ENCODE measurements at regions not wholly inside any gene's neighbourhood (a gene's known extent, or its start where the extent isn't known, plus 50 kb on each side); places are given as distances from the start of the nearest gene placed in this dataset.
"Not testable (repeated sequence)": the region's sequence is repeated elsewhere in the genome, so short reads cannot be mapped to it uniquely, and the experiment has no call there.

DNA sequence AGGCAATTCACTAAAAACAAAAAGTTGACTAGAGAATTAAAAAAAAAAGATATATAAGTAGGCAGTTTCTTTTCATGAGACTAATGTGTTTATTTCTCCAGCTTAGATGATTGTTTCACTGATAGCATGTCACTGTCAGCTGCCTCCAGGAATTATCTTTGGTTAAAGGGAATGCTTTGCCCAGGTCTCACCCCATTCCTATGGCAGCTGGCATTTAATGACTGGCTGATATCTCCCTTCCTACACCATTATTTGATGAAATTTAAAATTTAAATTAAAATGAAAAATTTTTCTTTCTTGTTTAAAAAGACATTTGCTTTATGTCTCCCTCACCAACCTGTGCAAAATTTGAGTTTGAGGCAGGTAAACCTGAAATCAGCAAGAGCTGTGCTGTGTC, 214.5 kb upstream of the PRSS1 start:
- DNase-seq (ENCODE audit: low read depth in 2 of 2) = no peak

DNA sequence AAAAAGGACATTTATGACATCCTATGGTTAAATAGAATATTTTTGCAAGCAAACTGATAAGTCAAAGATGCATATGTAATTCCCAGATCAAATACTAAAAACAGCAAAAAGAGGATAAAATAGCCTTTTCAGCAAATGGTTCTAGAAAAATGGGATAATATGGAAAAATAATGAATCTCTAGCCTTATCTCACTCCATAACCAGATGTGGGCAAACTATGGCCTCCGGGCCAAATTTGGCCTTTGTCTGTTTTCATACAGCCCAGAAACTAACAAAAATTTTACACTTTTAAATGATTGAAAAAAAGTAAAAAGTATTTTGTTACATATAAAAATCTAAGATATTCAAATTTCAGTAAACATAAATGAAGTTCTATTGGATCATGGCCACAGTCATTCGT, 215.4 kb upstream of the PRSS1 start:
- DNase-seq (ENCODE audit: low read depth in 2 of 2) = no peak

DNA sequence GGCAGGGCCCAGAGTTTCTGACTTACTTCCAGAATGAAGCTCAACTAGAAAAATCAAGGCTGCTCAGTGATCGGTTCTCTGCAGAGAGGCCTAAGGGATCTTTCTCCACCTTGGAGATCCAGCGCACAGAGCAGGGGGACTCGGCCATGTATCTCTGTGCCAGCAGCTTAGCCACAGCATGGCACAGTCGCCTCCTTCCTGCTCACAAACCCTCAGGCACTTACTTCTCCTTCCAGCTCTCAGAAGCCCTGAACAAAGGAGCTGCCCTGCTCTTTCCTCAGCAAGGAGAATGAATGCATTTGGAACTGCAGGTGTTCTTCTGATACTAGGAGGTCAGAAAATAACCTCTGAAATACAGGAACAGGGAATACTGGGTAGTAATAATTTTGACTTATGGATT, 219.7 kb upstream of the PRSS1 start:
- DNase-seq (ENCODE audit: low read depth in 2 of 2) = no peak

DNA sequence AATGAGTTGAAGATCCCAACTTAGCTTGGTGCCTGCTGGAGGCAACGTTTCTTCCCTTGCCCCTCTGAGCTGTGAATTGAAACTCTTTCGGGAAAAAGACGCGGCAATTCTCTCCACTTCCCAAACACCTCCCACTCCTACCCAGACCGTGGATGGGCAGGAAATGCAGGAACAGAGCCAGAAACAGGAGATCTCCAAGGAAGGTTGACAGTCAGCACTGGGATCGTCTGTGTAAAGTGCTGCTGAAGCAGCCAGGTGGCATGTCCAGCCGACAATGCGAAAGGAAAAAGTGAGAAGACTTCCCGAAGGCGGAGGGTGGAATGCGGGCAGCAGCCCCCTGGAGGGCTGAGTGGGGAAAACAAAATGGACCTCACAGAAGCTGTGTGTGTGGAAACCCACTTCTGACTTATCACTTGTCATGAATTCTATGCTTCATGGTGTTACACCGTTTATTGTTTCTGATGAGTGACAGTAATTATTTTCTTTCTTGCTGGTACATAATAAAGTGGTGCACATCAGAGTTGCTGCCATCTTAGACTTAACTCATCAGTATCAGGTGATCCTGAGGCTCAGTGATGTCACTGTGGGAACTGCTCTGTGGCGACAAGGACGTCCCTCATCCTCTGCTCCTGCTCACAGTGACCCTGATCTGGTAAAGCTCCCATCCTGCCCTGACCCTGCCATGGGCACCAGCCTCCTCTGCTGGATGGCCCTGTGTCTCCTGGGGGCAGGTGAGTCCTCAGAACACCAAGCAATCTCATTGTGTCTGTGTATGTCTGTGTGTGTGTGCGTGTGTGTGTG, 220.5 kb upstream of the PRSS1 start:
- no peak for DNase-seq (ENCODE audit: low read depth in 2 of 2)

DNA sequence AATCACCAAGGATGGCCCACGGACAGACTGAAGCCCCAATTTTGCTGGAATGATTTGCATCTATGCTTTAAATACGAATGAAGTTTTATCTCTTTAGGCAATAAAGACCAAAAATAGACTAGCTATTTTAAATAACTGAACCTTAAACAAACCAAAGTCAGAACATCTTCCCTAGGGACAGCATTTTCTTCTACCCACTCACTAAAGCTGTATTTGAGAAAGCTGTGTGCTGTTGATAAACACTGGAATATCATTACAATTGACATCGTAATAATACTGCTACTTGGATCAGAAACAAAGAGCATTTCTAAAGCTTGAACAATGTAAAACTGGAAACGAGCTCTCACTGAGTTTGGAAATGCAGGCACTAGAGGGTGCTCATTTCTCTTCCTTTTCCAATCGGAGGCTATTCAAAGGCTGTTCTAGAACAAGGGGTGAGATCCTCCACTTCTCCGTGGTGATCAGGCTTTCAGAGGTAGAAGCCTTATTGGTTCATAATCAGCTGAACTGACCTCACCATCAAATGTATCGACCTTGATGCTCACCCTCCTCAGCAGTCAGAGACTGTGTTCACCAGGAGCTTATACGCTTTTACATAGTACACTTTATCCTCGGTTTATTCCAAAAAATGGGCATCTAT, 225.3 kb upstream of the PRSS1 start:
- DNase-seq (ENCODE audit: low read depth in 2 of 2) = no peak

DNA sequence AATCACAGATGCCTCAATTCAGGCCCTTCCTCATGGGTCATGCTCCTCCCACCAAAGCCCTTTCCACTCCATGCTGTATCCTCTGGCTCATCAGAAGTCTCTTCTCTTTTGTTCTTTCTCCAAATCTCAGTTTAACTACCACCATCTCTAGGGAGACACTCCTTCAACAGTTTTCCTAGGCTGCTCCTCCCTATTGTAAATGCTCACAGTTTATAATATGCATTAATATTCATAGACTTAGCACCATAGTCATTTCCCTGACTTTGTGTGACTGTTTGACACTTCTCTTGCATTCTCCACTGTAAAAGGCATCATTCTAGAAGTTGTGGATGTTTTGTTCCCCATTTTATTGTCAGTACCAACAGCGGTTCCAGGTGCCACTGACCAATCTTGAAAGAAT, 226.5 kb upstream of the PRSS1 start:
- no peak for DNase-seq (ENCODE audit: low read depth in 2 of 2)

DNA sequence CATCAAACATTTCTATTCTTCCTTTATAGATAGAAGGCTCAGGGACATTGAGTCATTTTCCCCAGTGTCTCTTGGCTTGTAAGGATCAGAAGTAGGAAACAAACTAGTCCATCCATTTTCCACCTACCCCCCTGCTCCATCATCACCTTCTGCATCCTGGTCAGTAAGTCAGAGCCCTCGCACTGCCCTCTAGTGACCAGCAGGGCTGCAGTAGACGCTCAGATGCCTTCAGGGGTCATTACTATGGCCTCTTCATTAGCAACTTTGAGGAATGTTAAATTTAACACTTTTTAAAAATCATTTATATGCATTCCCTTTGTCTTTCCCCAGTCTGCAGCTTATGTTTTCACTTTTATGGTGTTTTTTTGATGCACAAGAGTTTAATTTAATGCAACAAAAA, 228.4 kb upstream of the PRSS1 start:
- DNase-seq (ENCODE audit: low read depth in 2 of 2) = not testable (repeated sequence)

DNA sequence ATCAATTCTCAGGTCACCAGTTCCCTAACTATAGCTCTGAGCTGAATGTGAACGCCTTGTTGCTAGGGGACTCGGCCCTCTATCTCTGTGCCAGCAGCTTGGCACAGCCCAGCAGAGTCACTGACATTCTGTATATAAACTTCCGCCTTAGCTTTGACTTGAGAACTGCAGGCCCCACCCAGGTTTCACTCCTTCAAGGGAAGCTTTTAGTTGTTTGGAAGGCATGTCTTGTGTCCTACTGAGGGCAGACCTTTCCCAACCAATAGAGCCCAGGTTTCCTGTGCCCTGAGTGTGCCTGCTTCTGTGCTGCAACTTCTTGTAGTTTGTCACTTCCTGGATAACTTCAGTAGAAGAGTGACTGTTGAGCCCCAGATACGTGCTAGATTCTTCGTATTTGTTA, 228.8 kb upstream of the PRSS1 start:
- DNase-seq (ENCODE audit: low read depth in 2 of 2) = not testable (repeated sequence)

DNA sequence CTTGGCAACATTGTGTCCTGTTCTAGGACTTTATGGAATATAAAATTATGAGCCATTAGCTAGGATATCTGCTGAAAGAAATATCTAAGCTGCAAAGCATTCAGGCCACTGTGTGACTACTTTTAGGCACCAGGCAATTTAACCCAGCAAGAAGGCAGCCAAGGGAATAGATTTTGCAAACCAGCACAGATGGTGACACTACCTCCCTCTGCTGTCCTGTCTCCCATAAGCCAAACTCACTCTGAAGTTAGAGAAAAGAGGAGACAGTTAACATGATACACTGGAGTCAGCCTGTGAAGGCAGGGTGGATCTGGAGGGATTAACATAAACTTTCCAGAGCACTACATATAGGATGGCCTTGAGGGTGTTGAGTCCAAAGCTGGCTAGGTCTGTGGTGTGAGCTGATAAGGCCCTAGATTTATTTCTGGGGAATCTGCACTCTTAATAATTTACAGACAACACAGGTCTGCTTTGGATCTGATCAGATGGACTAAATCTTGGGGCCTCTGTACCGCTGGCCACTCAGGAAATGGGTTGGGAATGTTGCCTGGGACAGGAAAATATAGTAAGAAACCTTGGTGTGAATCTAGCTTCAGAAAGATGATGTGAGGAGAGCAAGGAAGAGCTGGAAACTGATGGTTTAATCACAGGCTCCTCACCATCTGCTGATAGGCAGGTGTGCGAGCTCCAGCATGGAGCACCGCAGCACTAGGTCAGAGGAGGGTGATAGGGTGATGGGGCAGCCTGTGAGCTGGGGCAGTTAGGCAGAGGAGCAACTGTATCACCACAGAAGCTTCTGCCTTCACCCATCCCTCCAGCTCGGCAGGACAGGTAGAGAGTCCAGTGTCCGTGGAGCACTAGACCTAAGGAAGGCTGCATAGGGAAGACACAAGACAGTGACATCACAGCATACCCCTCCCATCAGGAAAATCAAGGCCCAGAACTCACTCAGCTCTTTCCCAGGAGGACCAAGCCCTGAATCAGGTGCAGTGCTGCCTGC, 229.9 kb upstream of the PRSS1 start:
- DNase-seq (ENCODE audit: low read depth in 2 of 2) = no peak

DNA sequence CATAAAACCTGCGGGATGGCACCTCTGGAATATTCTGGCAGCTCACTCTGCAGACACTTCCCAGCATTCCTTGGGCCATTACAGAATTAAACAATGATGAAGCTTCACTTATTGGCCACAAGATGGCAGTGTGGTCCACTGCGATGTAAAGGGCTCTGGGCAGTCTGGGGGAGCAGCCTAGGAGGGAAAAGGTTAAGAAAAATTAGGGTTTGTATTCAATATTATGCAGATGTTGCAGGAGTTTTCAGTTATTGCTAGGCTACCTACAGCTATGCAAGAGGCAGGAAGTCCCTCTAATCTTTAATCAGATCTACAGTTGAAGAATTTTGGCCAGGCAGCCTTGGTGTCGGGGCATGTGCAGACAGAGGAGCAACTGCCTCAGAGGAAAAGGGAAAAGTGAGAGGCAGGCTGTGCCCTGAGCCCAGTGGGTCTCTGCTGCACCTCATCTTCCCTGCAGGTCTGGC, 233.2 kb upstream of the PRSS1 start:
- DNase-seq (ENCODE audit: low read depth in 2 of 2) = no peak

DNA sequence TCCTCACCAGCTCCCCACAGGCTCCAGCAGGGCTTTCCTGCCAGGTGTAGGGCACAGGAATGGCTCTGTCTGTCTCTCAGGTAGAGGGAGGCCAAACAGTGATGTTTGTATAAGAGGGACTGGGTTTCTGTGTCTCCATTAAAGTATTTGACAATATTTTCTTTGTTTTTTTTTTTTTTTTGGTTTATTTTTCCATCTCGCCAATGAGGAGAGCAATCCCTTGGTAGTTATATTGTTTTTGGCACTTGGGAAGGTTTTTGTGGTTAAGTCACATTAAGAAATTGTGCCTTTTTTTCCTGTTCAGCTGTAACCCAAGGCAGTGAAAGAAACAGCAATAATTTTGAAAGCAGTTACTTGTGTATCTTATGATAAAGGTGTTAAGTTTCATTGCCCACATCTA, 234.6 kb upstream of the PRSS1 start:
- DNase-seq (ENCODE audit: low read depth in 2 of 2) = not testable (repeated sequence)

DNA sequence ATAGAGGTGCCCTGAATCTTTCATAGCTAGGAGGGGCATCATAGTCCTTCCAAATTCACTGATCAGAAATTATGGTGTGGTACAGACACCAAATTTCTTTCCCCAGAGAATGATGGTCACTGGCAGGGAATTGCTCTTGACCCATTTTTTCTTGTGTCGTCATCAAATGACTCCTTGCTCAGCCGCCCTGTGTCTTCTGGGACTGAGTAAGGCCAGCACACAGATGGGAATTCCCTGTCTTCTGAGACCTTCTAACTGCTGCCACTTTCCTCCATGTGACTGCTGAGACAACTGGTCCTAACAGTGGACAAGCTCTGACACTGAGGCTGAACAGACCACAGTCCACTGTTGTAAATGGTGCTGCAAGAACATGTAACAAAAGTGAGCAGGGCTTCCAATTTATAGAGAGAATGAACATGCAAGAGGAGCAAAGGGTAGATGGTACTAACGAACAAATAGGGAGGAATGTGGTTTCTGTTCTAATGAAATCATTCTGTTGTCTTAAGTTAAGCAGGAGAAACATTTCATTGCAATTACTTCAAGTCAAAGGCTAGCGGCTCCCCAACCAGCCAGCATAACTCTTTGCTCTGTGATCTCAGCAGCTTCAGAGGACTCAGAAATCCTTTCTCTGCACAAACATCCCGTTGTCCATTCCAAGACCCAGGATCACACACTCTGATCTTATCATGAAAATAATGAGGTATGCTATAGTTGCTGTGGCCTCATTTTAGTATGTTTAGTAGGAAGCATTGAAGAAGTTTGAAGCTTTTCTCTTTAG, 235.9 kb upstream of the PRSS1 start:
- DNase-seq (ENCODE audit: low read depth in 2 of 2) = no peak

DNA sequence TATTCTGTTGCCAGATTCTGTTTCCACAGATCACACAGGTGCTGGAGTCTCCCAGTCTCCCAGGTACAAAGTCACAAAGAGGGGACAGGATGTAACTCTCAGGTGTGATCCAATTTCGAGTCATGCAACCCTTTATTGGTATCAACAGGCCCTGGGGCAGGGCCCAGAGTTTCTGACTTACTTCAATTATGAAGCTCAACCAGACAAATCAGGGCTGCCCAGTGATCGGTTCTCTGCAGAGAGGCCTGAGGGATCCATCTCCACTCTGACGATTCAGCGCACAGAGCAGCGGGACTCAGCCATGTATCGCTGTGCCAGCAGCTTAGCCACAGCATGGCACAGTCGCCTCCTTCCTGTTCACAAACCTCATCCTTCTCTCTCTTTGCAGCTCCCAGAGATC, 237.5 kb upstream of the PRSS1 start:
- no peak for DNase-seq (ENCODE audit: low read depth in 2 of 2)

DNA sequence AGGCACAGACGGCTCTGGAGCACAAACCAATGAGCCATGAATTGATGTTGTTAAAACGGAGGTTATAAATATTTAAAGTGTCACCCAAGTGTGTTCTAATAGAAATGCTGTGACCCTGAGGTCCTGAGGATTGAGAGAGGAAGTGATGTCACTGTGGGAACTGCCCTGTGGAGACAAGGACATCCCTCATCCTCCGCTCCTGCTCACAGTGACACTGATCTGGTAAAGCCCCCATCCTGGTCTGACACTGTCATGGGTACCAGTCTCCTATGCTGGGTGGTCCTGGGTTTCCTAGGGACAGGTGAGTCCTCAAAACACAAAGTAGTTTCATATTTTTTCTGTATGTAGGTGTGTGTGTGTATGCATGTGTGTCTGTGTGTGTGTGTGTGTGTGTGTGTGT, 237.9 kb upstream of the PRSS1 start:
- no peak for DNase-seq (ENCODE audit: low read depth in 2 of 2)

DNA sequence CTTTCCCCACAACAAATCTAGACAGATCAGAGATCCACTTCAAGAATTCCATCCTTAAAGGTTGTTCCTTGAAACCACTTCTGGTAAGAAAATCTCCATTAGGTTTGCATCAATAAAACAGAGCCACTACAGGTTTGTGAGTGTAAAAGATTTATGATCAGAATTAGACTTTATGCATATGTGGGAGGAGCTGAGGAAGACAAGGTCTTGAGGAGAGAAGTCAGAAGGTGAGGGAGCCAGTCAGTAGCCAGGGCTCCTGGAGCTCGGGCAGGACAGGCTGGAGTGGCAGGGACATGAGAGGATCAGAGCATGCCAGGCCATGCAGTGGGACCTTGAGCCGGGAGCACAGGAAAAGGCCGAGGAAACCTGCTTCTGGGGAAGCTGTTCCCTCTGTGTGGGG, 240.0 kb upstream of the PRSS1 start:
- not testable (repeated sequence) for DNase-seq (ENCODE audit: low read depth in 2 of 2)

DNA sequence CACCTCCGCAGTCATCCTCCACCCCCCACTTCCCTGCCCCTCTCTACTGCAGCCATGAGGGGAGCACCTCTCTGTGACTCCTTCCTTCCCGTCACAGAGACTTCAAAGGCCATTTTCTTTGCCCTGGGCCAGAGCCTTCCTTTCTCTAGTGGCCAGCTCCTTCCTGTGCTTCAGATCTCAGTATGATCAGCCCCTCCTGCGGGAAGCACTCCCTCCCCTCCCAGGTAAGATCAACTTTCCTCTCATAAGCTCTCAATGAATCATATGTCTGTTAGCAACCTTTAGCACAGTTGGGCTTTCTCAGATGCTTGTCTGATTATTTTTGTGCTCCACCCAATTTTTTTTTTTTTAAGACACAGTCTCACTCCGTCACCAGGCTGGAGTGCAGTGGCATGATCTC, 241.0 kb upstream of the PRSS1 start:
- no peak for DNase-seq (ENCODE audit: low read depth in 2 of 2)

DNA sequence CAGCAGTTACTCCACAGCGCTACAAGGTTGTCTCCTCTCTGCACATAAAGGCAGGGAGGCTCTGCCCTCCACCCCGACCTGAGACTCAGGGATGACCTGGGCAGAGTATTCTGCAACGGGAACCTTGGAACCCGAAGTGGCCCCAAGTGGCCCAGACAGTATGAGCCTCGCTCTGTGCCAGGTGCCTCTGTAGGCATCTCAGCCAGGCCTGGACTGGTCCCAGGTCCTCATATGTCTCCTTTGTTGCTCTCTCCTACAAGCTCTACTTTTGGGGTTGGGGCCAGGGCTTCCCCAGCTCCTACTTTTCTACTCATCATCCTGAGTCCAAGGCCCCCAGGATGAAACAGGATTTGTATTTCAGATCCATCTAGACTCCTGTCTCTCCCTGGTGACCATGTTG, 241.5 kb upstream of the PRSS1 start:
- no peak for DNase-seq (ENCODE audit: low read depth in 2 of 2)

DNA sequence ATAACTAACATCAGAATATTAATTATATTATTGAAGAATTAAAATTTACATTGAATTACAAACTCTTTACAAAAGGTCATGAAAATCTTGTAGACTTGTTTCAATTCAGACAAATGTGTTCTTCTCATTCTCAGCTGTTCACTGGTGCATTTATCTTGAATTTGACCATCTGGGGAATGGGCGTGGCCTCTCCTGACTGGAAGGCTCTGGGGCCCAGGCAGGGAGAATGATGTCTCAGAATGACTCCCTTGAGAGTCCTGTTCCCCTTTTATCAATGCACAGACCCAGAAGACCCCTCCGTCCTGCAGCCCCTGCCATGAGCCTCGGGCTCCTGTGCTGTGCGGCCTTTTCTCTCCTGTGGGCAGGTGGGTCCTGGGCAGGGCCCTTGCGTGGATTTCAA, 242.2 kb upstream of the PRSS1 start:
- DNase-seq (ENCODE audit: low read depth in 2 of 2) = not testable (repeated sequence)

DNA sequence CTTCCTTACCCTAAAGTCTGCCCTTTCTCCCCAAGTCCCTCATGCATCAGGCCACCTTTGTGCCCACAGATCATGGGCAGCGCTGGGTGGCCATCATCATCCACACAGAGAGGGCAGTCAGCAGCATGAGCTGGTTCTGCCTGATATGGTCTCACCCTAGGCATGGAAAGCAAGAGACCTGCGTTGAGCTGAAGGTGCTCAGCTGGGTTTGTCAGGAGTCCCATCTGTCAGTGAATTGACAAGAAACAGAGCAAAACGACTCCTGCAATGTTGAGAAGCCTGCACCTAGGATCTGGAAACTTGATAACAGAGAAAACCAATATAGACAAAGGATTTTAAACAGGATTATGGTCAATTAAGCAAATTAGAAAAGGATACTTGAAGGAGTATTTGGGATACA, 242.7 kb upstream of the PRSS1 start:
- no peak for DNase-seq (ENCODE audit: low read depth in 2 of 2)

DNA sequence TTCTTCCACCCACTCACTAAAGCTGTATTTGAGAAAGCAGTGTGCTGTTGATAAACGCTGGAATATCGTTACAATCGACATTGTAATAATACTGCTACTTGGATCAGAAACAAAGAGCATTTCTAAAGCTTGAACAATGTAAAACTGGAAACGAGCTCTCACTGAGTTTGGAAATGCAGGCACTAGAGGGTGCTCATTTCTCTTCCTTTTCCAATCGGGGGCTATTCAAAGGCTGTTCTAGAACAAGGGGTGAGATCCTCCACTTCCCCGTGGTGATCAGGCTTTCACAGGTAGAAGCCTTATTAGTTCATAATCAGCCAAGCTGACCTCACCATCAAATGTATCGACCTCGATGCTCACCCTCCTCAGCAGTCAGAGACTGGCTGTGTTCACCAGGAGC, 245.3 kb upstream of the PRSS1 start:
- not testable (repeated sequence) for DNase-seq (ENCODE audit: low read depth in 2 of 2)

DNA sequence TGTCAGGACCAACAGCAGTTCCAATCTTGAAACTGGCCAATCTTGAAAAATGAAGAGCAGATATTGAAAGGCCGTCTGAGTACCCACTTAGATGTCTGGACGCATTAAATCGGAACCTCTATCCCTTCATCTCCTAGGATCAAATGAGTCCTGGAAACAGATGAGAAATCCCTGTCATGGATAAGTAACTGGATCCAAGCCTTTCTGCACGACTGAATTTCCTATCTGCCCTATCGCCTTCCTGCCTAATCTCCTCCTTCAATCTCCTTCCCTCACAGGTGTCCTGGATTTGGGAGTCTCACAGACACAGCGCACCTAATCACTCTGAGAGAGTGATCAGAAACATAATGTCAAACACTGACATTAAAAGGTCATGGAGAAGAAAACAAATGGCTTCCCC, 245.2 kb upstream of the PRSS58 start:
- DNase-seq (ENCODE audit: low read depth in 2 of 2) = no peak

DNA sequence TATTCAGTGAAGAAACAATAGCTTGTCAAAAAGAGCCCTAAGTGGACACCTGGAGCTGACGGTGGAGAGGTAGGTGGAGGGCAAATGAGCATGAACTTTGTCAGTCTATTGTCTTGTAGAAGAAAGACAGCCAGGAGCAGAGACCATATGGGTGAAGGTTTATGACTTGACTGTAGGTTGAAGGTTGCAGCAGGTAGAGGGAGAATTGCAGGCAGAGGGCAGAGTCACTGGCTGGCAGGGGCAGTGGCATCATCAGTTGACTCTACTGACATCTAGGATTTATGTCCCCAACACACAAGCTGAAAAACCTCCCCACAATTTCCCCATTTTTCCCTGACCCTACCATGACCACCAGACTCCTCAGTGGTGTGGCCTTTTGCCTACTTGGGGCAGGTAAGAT, 243.6 kb upstream of the PRSS58 start:
- no peak for DNase-seq (ENCODE audit: low read depth in 2 of 2)
